ENCODE measurements at regions not wholly inside any gene's neighbourhood (a gene's known extent, or its start where the extent isn't known, plus 50 kb on each side); places are given as distances from the start of the nearest gene placed in this dataset.

- no peaks in the 10 kb centered on the region for H3K27me3 ChIP-seq (ENCODE audit: insufficient read depth, poor library complexity, severe bottlenecking)
- H3K4me3 ChIP-seq (ENCODE audit: severe bottlenecking): no peak overlapping the region
- no peaks in the 10 kb centered on the region for H3K4me1 ChIP-seq (ENCODE audit: insufficient read depth, poor library complexity, severe bottlenecking)
- TF ChIP-seq CTCF (IDR thresholded peaks at IDR 0.05; ENCODE audit: poor library complexity, severe bottlenecking): no peak
- no peak overlapping the region for H3K27ac ChIP-seq (ENCODE audit: poor library complexity, severe bottlenecking)
- ATAC-seq (ENCODE audit: low read depth) (no peak), DNase-seq (ENCODE audit: low spot score) (no peak)
- no peaks in the 10 kb centered on the region for H3K9me3 ChIP-seq (ENCODE audit: severe bottlenecking)
- no peaks in the 10 kb centered on the region for H3K36me3 ChIP-seq (ENCODE audit: low read depth)
These were observed 972.6 kb downstream of the KCNMA1 start for GRCh38 chr10:76665029-76665428.

GRCh38 chr10:76657337-76658012 is 980.1 kb downstream of the KCNMA1 start:
- no peaks in the 10 kb centered on the region for H3K4me1 ChIP-seq (ENCODE audit: insufficient read depth, poor library complexity, severe bottlenecking)
- TF ChIP-seq CTCF (IDR thresholded peaks at IDR 0.05; ENCODE audit: poor library complexity, severe bottlenecking): no peak
- H3K36me3 ChIP-seq (ENCODE audit: low read depth): no peaks in the 10 kb centered on the region
- no peak overlapping the region for H3K4me3 ChIP-seq (ENCODE audit: severe bottlenecking)
- DNase-seq (ENCODE audit: low spot score): no peak
- no peaks in the 10 kb centered on the region for H3K9me3 ChIP-seq (ENCODE audit: severe bottlenecking)
- peaks cover 7% of the 10 kb centered on the region for H3K27me3 ChIP-seq (ENCODE audit: insufficient read depth, poor library complexity, severe bottlenecking)
- no peak for ATAC-seq (ENCODE audit: low read depth)
- H3K27ac ChIP-seq (ENCODE audit: poor library complexity, severe bottlenecking): no peak overlapping the region

- Histone ChIP-seq H3K4me1 (ENCODE audit: insufficient read depth, poor library complexity, severe bottlenecking) (no peaks in the 10 kb centered on the region), H3K9me3 (ENCODE audit: severe bottlenecking) (no peaks in the 10 kb centered on the region), H3K27me3 (ENCODE audit: insufficient read depth, poor library complexity, severe bottlenecking) (peaks cover 7% of the 10 kb centered on the region), H3K27ac (ENCODE audit: poor library complexity, severe bottlenecking) (no peak overlapping the region), H3K4me3 (ENCODE audit: severe bottlenecking) (no peak overlapping the region), H3K36me3 (ENCODE audit: low read depth) (no peaks in the 10 kb centered on the region)
- no peak for TF ChIP-seq CTCF (IDR thresholded peaks at IDR 0.05; ENCODE audit: poor library complexity, severe bottlenecking)
- ATAC-seq (ENCODE audit: low read depth): no peak
- DNase-seq (ENCODE audit: low spot score): no peak
These were observed 986.5 kb downstream of the KCNMA1 start for GRCh38 chr10:76651154-76651553.

GRCh38 chr10:76649723-76650127 is 987.9 kb downstream of the KCNMA1 start:
- Histone ChIP-seq H3K36me3 (ENCODE audit: low read depth) (no peaks in the 10 kb centered on the region), H3K27ac (ENCODE audit: poor library complexity, severe bottlenecking) (no peak overlapping the region), H3K27me3 (ENCODE audit: insufficient read depth, poor library complexity, severe bottlenecking) (peaks cover 7% of the 10 kb centered on the region), H3K4me1 (ENCODE audit: insufficient read depth, poor library complexity, severe bottlenecking) (no peaks in the 10 kb centered on the region), H3K9me3 (ENCODE audit: severe bottlenecking) (no peaks in the 10 kb centered on the region), H3K4me3 (ENCODE audit: severe bottlenecking) (no peak overlapping the region)
- ATAC-seq (ENCODE audit: low read depth): peak; percentile 49; the same call in 1 of the 3 replicates
- DNase-seq (ENCODE audit: low spot score): no peak
- no peak for TF ChIP-seq CTCF (IDR thresholded peaks at IDR 0.05; ENCODE audit: poor library complexity, severe bottlenecking)

GRCh38 chr10:76649254-76649653 is 988.4 kb downstream of the KCNMA1 start:
- no peak overlapping the region for H3K4me3 ChIP-seq (ENCODE audit: severe bottlenecking)
- peaks cover 3% of the 10 kb centered on the region for H3K27me3 ChIP-seq (ENCODE audit: insufficient read depth, poor library complexity, severe bottlenecking)
- DNase-seq (ENCODE audit: low spot score): no peak

More at GRCh38 chr10:76649254-76649653, 988.4 kb downstream of the KCNMA1 start:
- ATAC-seq (ENCODE audit: low read depth): no peak
- Histone ChIP-seq H3K4me1 (ENCODE audit: insufficient read depth, poor library complexity, severe bottlenecking) (no peaks in the 10 kb centered on the region), H3K27ac (ENCODE audit: poor library complexity, severe bottlenecking) (no peak overlapping the region), H3K9me3 (ENCODE audit: severe bottlenecking) (no peaks in the 10 kb centered on the region), H3K36me3 (ENCODE audit: low read depth) (no peaks in the 10 kb centered on the region)
- TF ChIP-seq CTCF (IDR thresholded peaks at IDR 0.05; ENCODE audit: poor library complexity, severe bottlenecking): no peak

All from RWPE2 (cell line).